ENCODE measurements at regions not wholly inside any gene's neighbourhood (a gene's known extent, or its start where the extent isn't known, plus 50 kb on each side); places are given as distances from the start of the nearest gene placed in this dataset.
"Not testable (repeated sequence)": the region's sequence is repeated elsewhere in the genome, so short reads cannot be mapped to it uniquely, and the experiment has no call there.

DNA sequence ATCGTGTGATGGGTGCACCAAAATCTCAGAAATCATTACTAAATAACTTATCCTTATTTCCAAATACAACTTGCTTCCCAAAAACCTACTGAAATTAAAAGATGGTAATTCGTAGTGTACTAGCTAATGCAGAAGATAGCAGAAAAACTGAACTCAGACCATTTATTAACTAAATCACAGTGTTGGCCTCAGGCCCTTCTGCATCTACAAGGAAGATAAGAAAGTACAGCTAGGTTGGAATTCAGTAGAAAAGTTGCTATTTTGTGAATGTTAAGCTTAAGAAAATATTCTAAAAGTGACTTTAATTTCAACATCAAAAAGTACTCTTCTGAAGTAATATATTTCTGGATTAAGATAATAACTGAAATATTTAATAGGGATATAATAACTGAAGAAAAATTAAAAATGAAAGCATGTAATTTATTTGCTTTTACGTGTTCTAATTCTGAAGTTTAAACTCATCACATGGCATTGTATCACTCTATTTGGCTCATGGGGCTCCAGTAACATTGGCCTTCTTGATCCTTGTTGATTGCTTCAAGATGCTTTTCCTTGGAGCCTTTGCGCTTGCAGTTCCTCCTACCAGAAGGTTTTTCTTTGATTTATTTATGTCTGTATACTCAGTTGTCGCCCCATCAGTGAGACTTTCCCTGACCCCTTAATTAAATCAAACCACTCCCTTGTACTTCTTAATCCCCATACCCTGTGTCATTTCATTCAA lies 847.9 kb upstream of the ANO3 start:
- Histone ChIP-seq H3K9ac (ENCODE audit: low read length) (no peak overlapping the region), H4K20me1 (ENCODE audit: insufficient read depth, low read length) (no peaks in the 10 kb centered on the region), H3K9me3 (ENCODE audit: insufficient read depth, low read length) (no peaks in the 10 kb centered on the region), H3K36me3 (replicated peaks; ENCODE audit: low read depth, low read length) (no peaks in the 10 kb centered on the region), H3K27me3 (ENCODE audit: low read depth, low read length) (no peaks in the 10 kb centered on the region), H3K4me2 (ENCODE audit: low read length) (no peak overlapping the region), H3K27ac (ENCODE audit: low read length) (no peak overlapping the region), H2AFZ (ENCODE audit: low read depth, low read length) (no peak overlapping the region), H3K79me2 (ENCODE audit: low read length) (no peaks in the 10 kb centered on the region), H3K4me1 (ENCODE audit: low read length) (peaks cover 16% of the 10 kb centered on the region), H3K4me3 (ENCODE audit: low read length) (no peak overlapping the region)
- no peak for TF ChIP-seq CTCF (IDR thresholded peaks at IDR 0.05; ENCODE audit: low read depth, low read length)
- TF ChIP-seq EZH2phosphoT487 (IDR thresholded peaks at IDR 0.05; ENCODE audit: low read depth): no peak

DNA sequence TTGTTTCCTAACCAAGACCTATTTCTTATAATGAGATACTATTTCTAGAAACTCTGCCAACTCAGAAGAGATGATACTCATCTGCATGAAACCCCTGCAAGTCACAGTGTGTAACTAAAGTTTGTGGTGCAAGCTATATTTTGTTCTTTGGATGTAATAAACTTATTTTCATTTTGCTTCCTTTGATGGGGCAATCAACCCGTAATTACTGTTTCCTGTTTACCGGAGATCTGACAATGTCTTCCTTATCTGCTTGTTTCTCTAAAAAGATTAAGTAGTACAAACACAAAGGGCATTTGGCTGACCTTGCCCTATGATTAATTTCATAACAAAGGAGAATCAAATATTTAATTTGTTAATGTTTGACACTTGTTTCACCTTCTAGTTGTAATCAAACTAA lies 846.6 kb upstream of the ANO3 start:
- no peak overlapping the region for H3K9ac ChIP-seq (ENCODE audit: low read length)
- no peak overlapping the region for H3K27ac ChIP-seq (ENCODE audit: low read length)
- peaks cover 16% of the 10 kb centered on the region for H3K4me1 ChIP-seq (ENCODE audit: low read length)
- no peaks in the 10 kb centered on the region for H3K36me3 ChIP-seq (replicated peaks; ENCODE audit: low read depth, low read length)
- H3K4me2 ChIP-seq (ENCODE audit: low read length): no peak overlapping the region
- no peak overlapping the region for H2AFZ ChIP-seq (ENCODE audit: low read depth, low read length)
- no peaks in the 10 kb centered on the region for H3K79me2 ChIP-seq (ENCODE audit: low read length)
- no peak for TF ChIP-seq CTCF (IDR thresholded peaks at IDR 0.05; ENCODE audit: low read depth, low read length)
- no peak for TF ChIP-seq EZH2phosphoT487 (IDR thresholded peaks at IDR 0.05; ENCODE audit: low read depth)
- H3K27me3 ChIP-seq (ENCODE audit: low read depth, low read length): no peaks in the 10 kb centered on the region
- H4K20me1 ChIP-seq (ENCODE audit: insufficient read depth, low read length): no peaks in the 10 kb centered on the region
- no peaks in the 10 kb centered on the region for H3K9me3 ChIP-seq (ENCODE audit: insufficient read depth, low read length)
- H3K4me3 ChIP-seq (ENCODE audit: low read length): no peak overlapping the region

- H4K20me1 ChIP-seq (ENCODE audit: insufficient read depth, low read length); H3K4me3 ChIP-seq (ENCODE audit: low read length); H2AFZ ChIP-seq (ENCODE audit: low read depth, low read length); H3K36me3 ChIP-seq (replicated peaks; ENCODE audit: low read depth, low read length); H3K4me2 ChIP-seq (ENCODE audit: low read length); H3K27me3 ChIP-seq (ENCODE audit: low read depth, low read length); H3K9ac ChIP-seq (ENCODE audit: low read length); H3K79me2 ChIP-seq (ENCODE audit: low read length); H3K9me3 ChIP-seq (ENCODE audit: insufficient read depth, low read length); H3K27ac ChIP-seq (ENCODE audit: low read length): not testable (repeated sequence)
- peaks cover 16% of the 10 kb centered on the region for H3K4me1 ChIP-seq (ENCODE audit: low read length)
Measured at GRCh38 chr11:25486338-25486737, 845.6 kb upstream of the ANO3 start.

DNA sequence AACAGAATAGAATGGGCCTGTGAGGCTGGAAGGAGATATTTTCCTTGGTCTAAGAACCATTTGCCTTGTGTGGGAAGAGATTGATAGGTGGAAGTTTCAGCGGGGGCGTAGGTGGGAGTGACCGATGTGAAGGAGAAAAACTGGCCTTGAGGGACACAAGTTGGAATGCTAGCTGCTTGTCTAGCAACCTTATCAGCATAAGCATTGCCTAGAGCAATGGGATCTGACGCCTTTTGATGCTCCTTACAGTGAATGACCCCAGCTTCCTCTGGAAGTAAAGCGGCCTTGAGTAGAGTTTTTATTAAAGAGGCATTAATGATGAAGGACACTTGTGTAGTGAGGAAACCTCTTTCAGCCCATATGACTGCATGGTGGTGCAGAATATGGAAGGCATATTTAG lies 843.8 kb upstream of the ANO3 start:
- H3K9me3 ChIP-seq (ENCODE audit: insufficient read depth, low read length); H3K36me3 ChIP-seq (replicated peaks; ENCODE audit: low read depth, low read length); H3K4me3 ChIP-seq (ENCODE audit: low read length); H3K9ac ChIP-seq (ENCODE audit: low read length); H4K20me1 ChIP-seq (ENCODE audit: insufficient read depth, low read length); H3K4me2 ChIP-seq (ENCODE audit: low read length); H3K27ac ChIP-seq (ENCODE audit: low read length); H3K4me1 ChIP-seq (ENCODE audit: low read length); H2AFZ ChIP-seq (ENCODE audit: low read depth, low read length); H3K27me3 ChIP-seq (ENCODE audit: low read depth, low read length); H3K79me2 ChIP-seq (ENCODE audit: low read length): not testable (repeated sequence)

- H3K4me1 ChIP-seq (ENCODE audit: low read length); H3K9ac ChIP-seq (ENCODE audit: low read length); H3K4me2 ChIP-seq (ENCODE audit: low read length); H3K79me2 ChIP-seq (ENCODE audit: low read length); H3K27ac ChIP-seq (ENCODE audit: low read length); H3K36me3 ChIP-seq (replicated peaks; ENCODE audit: low read depth, low read length); H3K27me3 ChIP-seq (ENCODE audit: low read depth, low read length); H3K4me3 ChIP-seq (ENCODE audit: low read length); H4K20me1 ChIP-seq (ENCODE audit: insufficient read depth, low read length); H3K9me3 ChIP-seq (ENCODE audit: insufficient read depth, low read length); H2AFZ ChIP-seq (ENCODE audit: low read depth, low read length): not testable (repeated sequence)
Measured at GRCh38 chr11:25501426-25501825, 830.5 kb upstream of the ANO3 start.
